ENCODE measurements at regions not wholly inside any gene's neighbourhood (a gene's known extent, or its start where the extent isn't known, plus 50 kb on each side); places are given as distances from the start of the nearest gene placed in this dataset.

- TF ChIP-seq CTCF (IDR thresholded peaks at IDR 0.05; ENCODE audit: low read depth, low read length): no peak
- no peak for TF ChIP-seq EZH2phosphoT487 (IDR thresholded peaks at IDR 0.05; ENCODE audit: low read depth)
Measured at GRCh38 chr5:146959360-146959759, 80.8 kb upstream of the PPP2R2B start.
